Large intestine (tissue), 3 donors: ENCODE measurements at regions not wholly inside any gene's neighbourhood (a gene's known extent, or its start where the extent isn't known, plus 50 kb on each side); places are given as distances from the start of the nearest gene placed in this dataset.
"Not testable (repeated sequence)": the region's sequence is repeated elsewhere in the genome, so short reads cannot be mapped to it uniquely, and the experiment has no call there.

ENCODE experiments used
- DNase-seq, 2 donors: peaks; one replicate each; pipeline versions ENCODE4 v3.0.0 to v3.0.0-alpha.2; 2013
- H3K27ac ChIP-seq: one replicate; pipeline ENCODE4 v1.5.1; 2013; ENCODE audit warnings: low read length
- H3K27me3 ChIP-seq: 2 replicates; pipeline ENCODE4 v1.6.1; 2013; ENCODE audit warnings: low read length; ENCODE audit not compliant: control insufficient read depth, insufficient read depth
- H3K36me3 ChIP-seq: 2 replicates; pipeline ENCODE4 v1.6.1; 2013; ENCODE audit warnings: low read length; ENCODE audit not compliant: control insufficient read depth, insufficient read depth
- H3K4me1 ChIP-seq: one replicate; pipeline ENCODE4 v1.6.1; 2013; ENCODE audit warnings: low read length; ENCODE audit not compliant: control insufficient read depth, insufficient read depth
- H3K4me3 ChIP-seq: one replicate; pipeline ENCODE4 v1.5.1; 2013; ENCODE audit warnings: low read length
- H3K9me3 ChIP-seq: one replicate; pipeline ENCODE4 v1.6.1; 2013; ENCODE audit warnings: mild to moderate bottlenecking, low read depth, low read length, moderate library complexity; ENCODE audit not compliant: control insufficient read depth
- WGBS: methylation state at CpG from one replicate; pipeline ENCODE4 v1.1.5; 2013; ENCODE audit warnings: low lambda C conversion rate; ENCODE audit not compliant: insufficient coverage; 5-methylcytosine and 5-hydroxymethylcytosine counted together

DNA sequence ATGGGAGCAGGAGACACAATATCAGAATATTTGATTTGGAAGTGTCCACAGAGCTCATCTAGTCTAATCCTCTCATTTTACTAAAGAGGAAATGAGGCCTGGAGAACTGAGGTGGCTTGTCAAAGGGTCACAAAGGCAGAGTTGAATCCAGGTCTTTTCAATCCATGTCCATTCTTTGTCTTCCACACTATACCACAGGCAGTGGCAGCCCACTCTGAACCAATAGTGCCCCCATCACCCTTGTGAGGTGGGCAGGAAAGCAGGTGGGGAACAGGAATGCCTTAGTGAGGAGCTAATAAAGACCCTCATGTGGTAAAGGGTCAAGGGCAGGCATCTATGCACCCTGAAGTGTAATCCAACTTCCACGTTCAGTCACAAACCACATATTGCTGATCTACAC is 134.8 kb upstream of the EGLN3 start:
- Histone ChIP-seq H3K27ac (no peak overlapping the region), H3K4me1 (peaks cover 3% of the 10 kb centered on the region), H3K36me3 (no peaks in the 10 kb centered on the region), H3K4me3 (no peak overlapping the region), H3K27me3 (peaks cover 2% of the 10 kb centered on the region), H3K9me3 (peaks cover 5% of the 10 kb centered on the region)
- no peak for DNase-seq
- 100% methylated on average over 1 of the region's 1 CpG for WGBS

DNA sequence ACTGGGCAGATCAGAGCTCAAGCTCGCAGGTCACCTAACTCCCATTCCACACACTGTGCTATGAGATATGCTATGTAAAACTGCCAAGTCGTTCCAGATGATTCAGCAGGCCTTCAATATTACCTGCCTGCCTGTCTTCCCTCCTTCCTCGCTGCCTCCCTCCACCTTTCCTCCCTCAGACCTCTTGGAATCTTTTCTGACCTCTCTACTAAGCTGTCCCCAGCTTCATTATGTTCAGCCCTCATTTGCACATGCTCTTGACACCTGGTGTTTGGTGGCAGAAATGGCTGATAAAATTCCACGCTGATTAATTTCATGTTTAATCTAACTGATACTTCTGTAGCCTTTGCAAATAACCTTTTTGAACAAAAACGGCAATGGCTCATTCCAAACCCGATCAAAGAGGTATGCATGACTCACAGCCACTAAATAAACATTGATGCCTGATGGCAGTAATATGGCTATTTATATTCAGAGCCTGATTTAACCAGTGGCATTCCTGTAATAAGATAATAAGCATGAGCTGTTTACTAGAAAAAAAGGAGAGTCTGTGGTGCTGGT is 130.8 kb upstream of the EGLN3 start:
- peak in 1 of 2 donors; percentile 45 for DNase-seq
- Histone ChIP-seq H3K27ac (no peak overlapping the region), H3K4me3 (no peak overlapping the region), H3K9me3 (no peaks in the 10 kb centered on the region), H3K4me1 (peaks cover 3% of the 10 kb centered on the region), H3K36me3 (no peaks in the 10 kb centered on the region), H3K27me3 (no peaks in the 10 kb centered on the region)
- 0% methylated on average over 1 of the region's 6 CpGs for WGBS

GRCh38 chr14:34081101-34081575 is 130.3 kb upstream of the EGLN3 start:
- Histone ChIP-seq H3K36me3 (no peaks in the 10 kb centered on the region), H3K27ac (no peak overlapping the region), H3K9me3 (no peaks in the 10 kb centered on the region), H3K27me3 (no peaks in the 10 kb centered on the region), H3K4me1 (peaks cover 3% of the 10 kb centered on the region), H3K4me3 (no peak overlapping the region)
- WGBS, result 80% methylated on average over 1 of the region's 7 CpGs
- DNase-seq, result no peak

GRCh38 chr14:34079643-34080042 is 128.8 kb upstream of the EGLN3 start:
- not testable (repeated sequence) for H3K27ac ChIP-seq, H3K4me3 ChIP-seq, H3K4me1 ChIP-seq, H3K27me3 ChIP-seq, H3K9me3 ChIP-seq, DNase-seq, H3K36me3 ChIP-seq
- WGBS, result 100% methylated on average over 1 of the region's 4 CpGs

DNA sequence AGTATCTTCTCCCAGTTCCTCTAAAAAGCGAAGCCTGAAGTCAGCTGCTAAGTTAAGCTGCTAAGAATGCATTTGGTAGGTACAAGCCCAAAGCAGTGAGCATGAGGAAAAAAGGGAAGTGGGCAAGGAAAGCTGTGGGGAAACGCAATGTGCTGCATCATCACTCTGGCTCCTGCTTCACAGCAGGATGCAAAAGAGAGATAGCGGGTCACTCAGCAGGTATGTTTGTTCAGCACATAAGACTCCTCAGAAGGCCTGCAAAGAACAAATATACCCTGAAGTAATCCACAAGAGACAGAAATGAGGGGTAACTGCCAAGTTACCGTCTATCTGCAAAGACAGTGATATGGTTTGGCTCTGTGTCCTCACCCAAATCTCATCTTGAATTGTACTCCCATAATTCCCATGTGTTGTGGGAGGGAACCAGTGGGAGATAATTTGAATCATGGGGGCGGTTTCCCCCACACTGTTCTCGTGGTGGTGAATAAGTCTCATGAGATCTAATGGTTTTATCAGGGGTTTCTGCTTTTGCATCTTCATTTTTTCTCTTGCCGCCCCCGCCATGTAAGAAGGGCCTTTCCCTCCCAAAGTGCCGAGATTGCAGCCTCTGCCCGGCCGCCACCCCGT is 127.4 kb upstream of the EGLN3 start:
- H3K36me3 ChIP-seq, result no peaks in the 10 kb centered on the region
- H3K4me3 ChIP-seq, result no peak overlapping the region
- H3K27me3 ChIP-seq, result no peaks in the 10 kb centered on the region
- no peaks in the 10 kb centered on the region for H3K9me3 ChIP-seq
- peaks cover 3% of the 10 kb centered on the region for H3K4me1 ChIP-seq
- DNase-seq, result no peak
- WGBS, result 86% methylated on average over 1 of the region's 12 CpGs
- no peak overlapping the region for H3K27ac ChIP-seq

- Histone ChIP-seq H3K27ac (no peak overlapping the region), H3K27me3 (no peaks in the 10 kb centered on the region), H3K36me3 (no peaks in the 10 kb centered on the region), H3K4me1 (no peaks in the 10 kb centered on the region), H3K9me3 (no peaks in the 10 kb centered on the region), H3K4me3 (no peak overlapping the region)
- no peak for DNase-seq
- no CpG with 5 or more reads among the region's 1 CpG for WGBS
These were observed 125.0 kb upstream of the EGLN3 start for GRCh38 chr14:34075826-34076225.

DNA sequence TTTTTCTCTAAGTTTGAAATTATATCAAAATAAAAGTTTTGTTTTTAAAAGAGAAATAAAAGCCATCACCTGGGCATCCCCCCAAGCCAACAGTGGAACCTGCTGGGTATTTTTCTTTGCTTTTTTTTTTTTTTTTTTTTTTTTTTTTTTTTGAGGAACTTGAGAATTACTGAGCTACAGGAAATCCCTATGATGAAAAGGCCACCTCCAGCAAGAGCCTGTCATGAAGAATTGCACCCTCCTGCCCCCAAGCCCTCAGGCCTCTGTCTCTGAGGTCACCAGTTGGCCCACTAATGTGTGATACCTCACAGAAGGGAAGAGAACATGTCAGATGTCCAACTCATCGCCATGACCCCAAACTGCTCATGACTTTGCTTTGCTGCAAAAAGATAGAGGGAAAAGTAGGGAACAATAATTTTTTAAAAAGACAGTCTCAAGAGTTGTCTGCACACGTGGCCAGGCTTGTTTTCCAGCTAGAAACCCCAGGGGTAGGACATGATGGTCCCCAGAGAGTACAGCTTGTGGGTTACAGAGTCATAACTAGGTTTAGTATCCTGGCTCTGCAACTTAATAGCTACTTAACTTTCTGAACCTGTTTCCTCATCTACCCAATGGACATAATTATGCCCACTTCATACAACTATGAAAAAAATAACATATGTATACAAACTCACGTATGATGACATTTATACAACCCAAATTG is 124.3 kb upstream of the EGLN3 start:
- Histone ChIP-seq H3K36me3 (no peaks in the 10 kb centered on the region), H3K4me3 (no peak overlapping the region), H3K9me3 (no peaks in the 10 kb centered on the region), H3K27ac (no peak overlapping the region), H3K27me3 (no peaks in the 10 kb centered on the region), H3K4me1 (no peaks in the 10 kb centered on the region)
- WGBS, result 57% methylated on average over 1 of the region's 3 CpGs
- DNase-seq, result no peak

- 100% methylated on average over 1 of the region's 1 CpG for WGBS
- H3K36me3 ChIP-seq, result no peaks in the 10 kb centered on the region
- no peaks in the 10 kb centered on the region for H3K4me1 ChIP-seq
- no peak overlapping the region for H3K27ac ChIP-seq
- H3K9me3 ChIP-seq, result no peaks in the 10 kb centered on the region
- no peak for DNase-seq
- H3K4me3 ChIP-seq, result no peak overlapping the region
- H3K27me3 ChIP-seq, result no peaks in the 10 kb centered on the region
These were observed 122.0 kb upstream of the EGLN3 start for GRCh38 chr14:34072921-34073320.

GRCh38 chr14:34072401-34072800 is 121.5 kb upstream of the EGLN3 start:
- 100% methylated on average over 2 of the region's 3 CpGs for WGBS
- H3K9me3 ChIP-seq, result no peaks in the 10 kb centered on the region
- no peak for DNase-seq
- H3K4me3 ChIP-seq, result no peak overlapping the region
- H3K27me3 ChIP-seq, result no peaks in the 10 kb centered on the region
- H3K36me3 ChIP-seq, result no peaks in the 10 kb centered on the region
- no peak overlapping the region for H3K27ac ChIP-seq
- H3K4me1 ChIP-seq, result no peaks in the 10 kb centered on the region

DNA sequence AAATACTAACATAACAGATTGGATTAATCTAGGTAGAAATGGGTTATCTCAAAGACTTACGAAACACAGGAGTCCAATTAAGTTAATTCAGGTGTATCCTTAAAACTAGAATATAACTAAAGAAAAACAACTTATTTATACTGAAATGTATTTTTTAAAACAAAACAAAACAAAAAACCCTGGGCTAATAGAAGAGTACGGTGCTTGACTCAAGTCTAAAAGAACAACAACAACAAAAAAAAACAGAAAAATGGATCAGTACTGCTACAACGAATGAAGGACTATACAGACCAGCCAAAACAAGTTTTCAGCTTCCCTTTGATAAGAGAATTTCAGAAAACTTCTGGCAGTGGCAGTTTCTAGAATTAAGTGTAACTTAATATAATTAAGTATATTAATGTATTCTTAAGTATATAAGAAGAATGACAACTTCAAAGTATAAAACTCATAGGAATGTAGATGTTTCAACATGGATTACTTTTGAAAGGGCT is 120.1 kb upstream of the EGLN3 start:
- no peak overlapping the region for H3K4me3 ChIP-seq
- no peak overlapping the region for H3K27ac ChIP-seq
- no peak for DNase-seq
- H3K9me3 ChIP-seq, result no peaks in the 10 kb centered on the region
- H3K36me3 ChIP-seq, result no peaks in the 10 kb centered on the region
- no peaks in the 10 kb centered on the region for H3K27me3 ChIP-seq
- 87% methylated on average over 2 of the region's 3 CpGs for whole genome bisulfite sequencing
- no peaks in the 10 kb centered on the region for H3K4me1 ChIP-seq
